Esophagus squamous epithelium (tissue), 4 donors: ENCODE measurements at regions not wholly inside any gene's neighbourhood (a gene's known extent, or its start where the extent isn't known, plus 50 kb on each side); places are given as distances from the start of the nearest gene placed in this dataset.

Source experiments
- CTCF ChIP-seq, 6 experiments: fragments of 450-650 bp in 4 of 6; fragments of 200-600 bp in 2 of 6; sonication (generic) in 2 of 6; IDR thresholded peaks; one replicate each; pipeline ENCODE4 v1.5.1; 2016 to 2019; ENCODE audit warnings: antibody characterized with exemption in 6 of 6, mild to moderate bottlenecking in 4 of 6, moderate library complexity in 4 of 6
- POLR2A ChIP-seq, 4 donors: fragments of 450-650 bp; IDR thresholded peaks; one replicate each; pipeline ENCODE4 v1.6.1; 2017; ENCODE audit warnings: antibody characterized with exemption in 4 of 4, mild to moderate bottlenecking in 4 of 4, moderate library complexity in 3 of 4

- TF ChIP-seq CTCF (IDR thresholded peaks at IDR 0.05) (no peak), POLR2A (IDR thresholded peaks at IDR 0.05) (no peak)
Measured at GRCh38 chr2:82848285-82848684, 1610.8 kb downstream of the SUCLG1 start.
